Caco-2 (cell line): ENCODE measurements at regions not wholly inside any gene's neighbourhood (a gene's known extent, or its start where the extent isn't known, plus 50 kb on each side); places are given as distances from the start of the nearest gene placed in this dataset.
"Not testable (repeated sequence)": the region's sequence is repeated elsewhere in the genome, so short reads cannot be mapped to it uniquely, and the experiment has no call there.

ENCODE experiments used
- BruUV-seq: library from RNA; stranded (reverse); fragments of 400-500 nt; replicated peaks from 2 replicates; lab custom pipeline; 2021; lab: Mats Ljungman, UMichigan
- CTCF ChIA-PET: fragments of 300-600 bp; sonication (Branson Sonifier 250); formaldehyde crosslinking; loops from one replicate; lab custom pipeline; 2022; ENCODE audit warnings: antibody characterized with exemption; lab: Charles Lee
- POLR2A ChIA-PET: fragments of 300-600 bp; sonication (Branson Sonifier 250); formaldehyde crosslinking; loops from one replicate; lab custom pipeline; 2022; ENCODE audit warnings: antibody characterized with exemption; lab: Charles Lee
- DNase-seq, 2 experiments: peaks; one replicate each; pipeline versions ENCODE4 v3.0.0 to v3.0.0-alpha.2; 2020 to 2022
- H3K27me3 ChIP-seq: replicated peaks from 2 replicates; pipeline ENCODE4 v1.6.0; 2011; ENCODE audit warnings: low read length; ENCODE audit not compliant: control insufficient read depth, insufficient read depth
- H3K36me3 ChIP-seq: 2 replicates; pipeline ENCODE4 v1.5.1; 2011; ENCODE audit warnings: low read length; ENCODE audit not compliant: control insufficient read depth, insufficient read depth
- H3K4me1 ChIP-seq: fragments of 250-450 bp; sonication (Bioruptor Pico); 2 replicates; pipeline ENCODE4 v1.5.1; 2020; ENCODE audit warnings: mild to moderate bottlenecking
- H3K4me3 ChIP-seq: 2 replicates; pipeline ENCODE4 v1.5.1; 2011; ENCODE audit warnings: low read depth, mild to moderate bottlenecking, control low read depth, low read length
- H3K9me3 ChIP-seq: fragments of 250-450 bp; sonication (Bioruptor Pico); 2 replicates; pipeline ENCODE4 v1.5.1; 2020; ENCODE audit warnings: mild to moderate bottlenecking, moderate library complexity
- H3K27ac Mint-ChIP-seq: one replicate; pipeline ENCODE4 v1.8.0; 2022; ENCODE audit warnings: mixed read lengths; ENCODE audit not compliant: unreplicated experiment
- H3K27me3 Mint-ChIP-seq: one replicate; pipeline ENCODE4 v1.8.0; 2022; ENCODE audit warnings: mixed read lengths; ENCODE audit not compliant: insufficient read depth, unreplicated experiment
- H3K36me3 Mint-ChIP-seq: one replicate; pipeline ENCODE4 v1.8.0; 2022; ENCODE audit warnings: mild to moderate bottlenecking, mixed read lengths; ENCODE audit not compliant: insufficient read depth, unreplicated experiment
- H3K4me1 Mint-ChIP-seq: one replicate; pipeline ENCODE4 v1.8.0; 2022; ENCODE audit warnings: low read depth, mixed read lengths; ENCODE audit not compliant: unreplicated experiment
- H3K4me3 Mint-ChIP-seq: one replicate; pipeline ENCODE4 v1.8.0; 2022; ENCODE audit warnings: mild to moderate bottlenecking, moderate library complexity, mixed read lengths; ENCODE audit not compliant: unreplicated experiment
- H3K9me3 Mint-ChIP-seq: one replicate; pipeline ENCODE4 v1.8.0; 2022; ENCODE audit warnings: mixed read lengths; ENCODE audit not compliant: unreplicated experiment
- intact Hi-C: fragments of 100-400 bp; cut with micrococcal nuclease; formaldehyde crosslinking; loops from one replicate; pipeline ENCODE4 v1.10.0; 2022; ENCODE audit not compliant: unreplicated experiment
- TF ChIP-seq, protein P1 (sequence below), 2 experiments: fragments of 200-600 bp in 1 of 2; IDR thresholded peaks; 1 replicate in 1 of 2; 2 replicates in 1 of 2; pipeline versions ENCODE4 v1.5.1 to v1.8.0; 2011 to 2022; ENCODE audit warnings: antibody characterized with exemption in 1 of 2, control low read depth in 1 of 2, inconsistent platforms in 1 of 2, low read depth in 1 of 2, low read length in 1 of 2, mild to moderate bottlenecking in 1 of 2, moderate library complexity in 1 of 2; ENCODE audit not compliant: insufficient read depth in 1 of 2, severe bottlenecking in 1 of 2, unreplicated experiment in 1 of 2

DNA sequence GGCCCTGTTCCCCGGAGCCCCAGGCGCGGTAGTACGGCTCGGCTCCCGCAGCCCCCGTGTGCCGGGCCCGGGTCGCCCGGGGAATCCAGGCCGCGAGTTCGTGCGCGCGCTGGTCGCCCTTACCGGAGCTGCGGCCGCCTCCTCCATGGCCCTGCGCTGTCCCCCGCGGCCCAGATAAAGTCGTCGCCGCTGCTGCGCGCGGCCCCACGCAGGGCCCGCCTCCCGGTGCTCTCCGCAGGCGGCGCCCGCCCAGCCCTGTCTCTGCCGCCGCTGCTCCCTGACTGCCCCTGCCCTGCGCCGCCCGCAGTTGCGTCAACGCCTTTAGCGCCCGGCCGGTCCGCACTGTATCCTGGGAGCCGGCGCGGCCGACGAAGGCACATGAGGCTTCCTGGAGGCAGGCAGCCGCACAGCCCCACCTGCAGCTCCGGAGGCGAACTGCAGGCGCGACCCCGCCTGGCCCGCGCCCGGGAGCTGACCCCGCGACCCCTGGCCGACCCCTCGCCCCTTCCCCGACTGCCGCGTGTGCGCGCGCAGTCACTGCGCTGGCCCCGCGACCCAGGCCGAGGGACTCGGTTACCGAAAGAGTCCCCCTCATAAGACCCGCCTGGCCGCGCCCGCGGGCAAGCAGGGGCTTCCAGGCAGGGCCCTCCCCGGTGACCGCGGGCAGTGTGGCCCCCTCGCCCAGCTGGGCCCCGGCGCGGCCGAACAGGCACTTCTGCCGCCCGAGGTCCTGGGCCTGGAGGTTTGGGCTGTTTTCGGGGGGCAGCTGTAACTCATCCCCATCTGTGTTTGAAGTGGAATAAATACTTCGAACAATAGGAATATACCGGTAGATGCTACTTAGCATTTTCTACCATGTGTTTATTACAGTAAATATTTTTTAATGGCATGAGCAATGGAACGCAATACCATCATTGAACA, 127.1 kb upstream of the ZNF746 start:
- no peaks in the 10 kb centered on the region for H3K27me3 ChIP-seq
- Mint-ChIP-seq H3K4me1 (peaks cover 6% of the 10 kb centered on the region), H3K27ac (peak overlapping the region; percentile 90), H3K27me3 (no peaks in the 10 kb centered on the region), H3K36me3 (peaks cover 39% of the 10 kb centered on the region), H3K4me3 (peak overlapping the region; percentile 99), H3K9me3 (no peaks in the 10 kb centered on the region)
- peaks cover 4% of the 10 kb centered on the region; the same call in 1 of the 2 replicates for H3K4me1 ChIP-seq
- DNase-seq = peak; percentile 94 to 97
- CTCF ChIA-PET = interaction anchor here (0.5 to 1.2 kb wide), 5 partner anchors 38 to 731 kb away, joined by 3 to 4 read pairs (median 4); no protein-coding TSS in a partner anchor
- TF ChIP-seq, protein P1, sequence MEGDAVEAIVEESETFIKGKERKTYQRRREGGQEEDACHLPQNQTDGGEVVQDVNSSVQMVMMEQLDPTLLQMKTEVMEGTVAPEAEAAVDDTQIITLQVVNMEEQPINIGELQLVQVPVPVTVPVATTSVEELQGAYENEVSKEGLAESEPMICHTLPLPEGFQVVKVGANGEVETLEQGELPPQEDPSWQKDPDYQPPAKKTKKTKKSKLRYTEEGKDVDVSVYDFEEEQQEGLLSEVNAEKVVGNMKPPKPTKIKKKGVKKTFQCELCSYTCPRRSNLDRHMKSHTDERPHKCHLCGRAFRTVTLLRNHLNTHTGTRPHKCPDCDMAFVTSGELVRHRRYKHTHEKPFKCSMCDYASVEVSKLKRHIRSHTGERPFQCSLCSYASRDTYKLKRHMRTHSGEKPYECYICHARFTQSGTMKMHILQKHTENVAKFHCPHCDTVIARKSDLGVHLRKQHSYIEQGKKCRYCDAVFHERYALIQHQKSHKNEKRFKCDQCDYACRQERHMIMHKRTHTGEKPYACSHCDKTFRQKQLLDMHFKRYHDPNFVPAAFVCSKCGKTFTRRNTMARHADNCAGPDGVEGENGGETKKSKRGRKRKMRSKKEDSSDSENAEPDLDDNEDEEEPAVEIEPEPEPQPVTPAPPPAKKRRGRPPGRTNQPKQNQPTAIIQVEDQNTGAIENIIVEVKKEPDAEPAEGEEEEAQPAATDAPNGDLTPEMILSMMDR (IDR thresholded peaks at IDR 0.05; ENCODE audit: insufficient read depth in 1 of 2, low read depth in 1 of 2, low read length in 1 of 2, severe bottlenecking in 1 of 2, unreplicated experiment in 1 of 2) = peak; percentile 86 to 96
- no peaks in the 10 kb centered on the region for H3K9me3 ChIP-seq
- BruUV-seq = no TSS peak
- POLR2A ChIA-PET = interaction anchor here (0.6 to 1.0 kb wide), 2 partner anchors 148 to 213 kb away, joined by 4 to 5 read pairs; partner anchors contain the start of gene ZNF862
- intact Hi-C loops = loop anchor here (2.0 kb wide), 1 partner anchor 118 kb away; no protein-coding TSS in a partner anchor
- peak overlapping the region; percentile 89 for H3K4me3 ChIP-seq
- no peaks in the 10 kb centered on the region; the same call in 1 of the 2 replicates for H3K36me3 ChIP-seq

DNA sequence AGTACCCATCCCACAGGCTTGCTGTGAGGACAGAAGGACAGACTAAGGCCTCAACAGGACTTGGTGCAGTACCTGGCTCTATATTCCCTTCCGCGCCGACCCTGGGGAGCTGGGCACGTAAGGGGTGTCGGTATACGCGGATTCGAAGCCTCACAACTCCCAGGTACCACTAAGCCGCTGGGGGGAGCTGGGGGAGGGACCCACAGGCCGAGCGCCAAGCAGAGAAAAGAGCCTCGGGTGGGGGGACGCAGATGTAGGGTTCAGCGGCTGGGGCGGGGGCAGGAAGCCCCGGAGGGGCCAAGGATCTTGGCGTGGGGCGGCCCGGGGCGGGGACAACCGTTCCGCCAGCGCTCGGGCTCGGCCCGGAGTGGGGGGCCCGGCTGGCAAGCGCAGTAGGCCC, 126.4 kb upstream of the ZNF746 start:
- peak overlapping the region; percentile 90 for H3K27ac Mint-ChIP-seq

DNA sequence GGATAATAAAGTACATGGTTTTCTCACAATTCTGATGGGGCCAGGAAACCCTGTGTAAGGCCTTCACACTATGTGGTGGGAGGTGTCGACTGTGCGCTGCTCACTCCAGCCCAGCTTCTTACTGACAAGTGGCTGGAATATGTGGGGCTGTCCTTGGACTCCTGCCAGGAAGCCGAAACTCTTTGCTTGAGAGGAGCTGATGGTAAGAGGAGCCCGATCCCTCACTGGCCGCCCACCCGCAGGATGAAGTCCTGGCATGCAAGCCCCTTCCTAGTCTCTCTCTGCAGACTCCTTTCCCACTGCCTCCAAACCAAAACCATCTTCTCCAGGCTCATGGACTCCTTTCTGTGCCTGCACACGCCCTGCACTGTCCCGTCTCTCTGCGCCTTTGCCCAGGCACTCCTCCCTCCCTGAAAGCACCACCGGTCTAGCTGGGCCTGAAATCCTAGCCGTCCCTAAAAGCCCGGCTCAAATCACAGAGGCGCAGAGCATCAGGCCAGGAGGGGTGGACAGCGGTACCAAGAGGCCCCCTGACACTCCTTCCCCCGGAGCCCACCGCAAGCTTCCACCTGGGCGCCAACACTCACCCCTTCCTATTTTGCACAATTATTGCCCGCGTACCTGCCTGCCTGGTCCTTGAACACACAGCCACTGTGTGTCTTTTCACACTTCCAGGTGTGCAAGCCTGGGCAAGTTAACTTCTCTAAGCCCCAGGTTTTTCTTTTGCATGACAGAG, 125.8 kb upstream of the ZNF746 start:
- TSS peak; percentile 29 for BruUV-seq
- intact Hi-C loops, DNase-seq, H3K27me3 Mint-ChIP-seq, H3K27me3 ChIP-seq, H3K36me3 ChIP-seq, H3K9me3 Mint-ChIP-seq, H3K9me3 ChIP-seq, H3K4me1 Mint-ChIP-seq, H3K4me1 ChIP-seq: not testable (repeated sequence)
- Mint-ChIP-seq H3K4me3 (peak overlapping the region; percentile 99), H3K27ac (peak overlapping the region; percentile 90), H3K36me3 (peaks cover 45% of the 10 kb centered on the region)
- H3K4me3 ChIP-seq = peak overlapping the region; percentile 89
- ChIA-PET POLR2A (interaction anchor here (0.6 kb wide), 1 partner anchor 692 kb away, joined by 3 read pairs; no protein-coding TSS in a partner anchor), CTCF (interaction anchor here (0.6 to 1.2 kb wide), 2 partner anchors 105 to 338 kb away, joined by 4 to 7 read pairs; no protein-coding TSS in a partner anchor)

More for the DNA sequence above, 126.4 kb upstream of the ZNF746 start:
- peaks cover 6% of the 10 kb centered on the region for H3K4me1 Mint-ChIP-seq
- BruUV-seq = no TSS peak
- no peaks in the 10 kb centered on the region for H3K9me3 Mint-ChIP-seq
- TF ChIP-seq, protein P1 (IDR thresholded peaks at IDR 0.05; ENCODE audit: insufficient read depth in 1 of 2, low read depth in 1 of 2, low read length in 1 of 2, severe bottlenecking in 1 of 2, unreplicated experiment in 1 of 2) = peak in 1 of 2 experiments; percentile 25
- no peaks in the 10 kb centered on the region for H3K27me3 Mint-ChIP-seq
- Histone ChIP-seq H3K4me3 (peak overlapping the region; percentile 89), H3K4me1 (peaks cover 4% of the 10 kb centered on the region; the same call in 1 of the 2 replicates), H3K36me3 (no peaks in the 10 kb centered on the region; the same call in 1 of the 2 replicates), H3K27me3 (no peaks in the 10 kb centered on the region), H3K9me3 (no peaks in the 10 kb centered on the region)
- peak overlapping the region; percentile 99 for H3K4me3 Mint-ChIP-seq
- peaks cover 45% of the 10 kb centered on the region for H3K36me3 Mint-ChIP-seq
- DNase-seq = peak in 1 of 2 experiments; percentile 49
- intact Hi-C loops = loop anchor here (2.0 kb wide), 1 partner anchor 119 kb away; no protein-coding TSS in a partner anchor
- POLR2A ChIA-PET = interaction anchor here (0.6 to 1.0 kb wide), 2 partner anchors 214 to 691 kb away, joined by 3 to 4 read pairs; partner anchors contain the start of gene ZNF862
- CTCF ChIA-PET = interaction anchor here (0.5 to 1.2 kb wide), 5 partner anchors 100 to 731 kb away, joined by 3 to 7 read pairs (median 4); no protein-coding TSS in a partner anchor
